Activated CD8-positive, alpha-beta memory T cell treated with anti-CD3 and anti-CD28 coated beads, Interleukin-2, amount 50 U/mL, for 1 hour (primary cell): ENCODE measurements at regions not wholly inside any gene's neighbourhood (a gene's known extent, or its start where the extent isn't known, plus 50 kb on each side); places are given as distances from the start of the nearest gene placed in this dataset.

Experiments
- DNase-seq: peaks from one replicate; pipeline ENCODE4 v3.0.0-alpha.2; 2020; ENCODE audit errors: extremely low read depth

- no peak for DNase-seq
These were observed 85.0 kb upstream of the SLC38A4 start for GRCh38 chr12:46910830-46911229.

DNA sequence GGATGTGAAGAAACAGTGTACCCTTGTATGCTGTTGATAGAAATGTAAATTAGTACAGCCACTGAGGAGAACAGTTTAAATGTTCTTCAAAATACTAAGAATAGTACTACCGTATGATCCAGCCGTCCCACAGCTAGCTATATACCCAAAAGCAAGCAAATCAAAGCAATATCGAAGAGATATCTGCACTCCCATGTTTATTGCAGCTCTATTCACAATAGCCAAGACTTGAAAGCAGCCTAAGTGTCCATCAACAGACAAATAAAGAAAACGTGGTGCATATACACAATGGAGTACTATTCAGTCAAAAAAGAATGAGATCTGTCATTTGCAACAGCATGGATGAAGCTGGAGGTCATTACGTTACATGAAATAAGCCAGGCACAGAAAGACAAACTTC lies 88.5 kb upstream of the SLC38A4 start:
- DNase-seq = no peak

DNA sequence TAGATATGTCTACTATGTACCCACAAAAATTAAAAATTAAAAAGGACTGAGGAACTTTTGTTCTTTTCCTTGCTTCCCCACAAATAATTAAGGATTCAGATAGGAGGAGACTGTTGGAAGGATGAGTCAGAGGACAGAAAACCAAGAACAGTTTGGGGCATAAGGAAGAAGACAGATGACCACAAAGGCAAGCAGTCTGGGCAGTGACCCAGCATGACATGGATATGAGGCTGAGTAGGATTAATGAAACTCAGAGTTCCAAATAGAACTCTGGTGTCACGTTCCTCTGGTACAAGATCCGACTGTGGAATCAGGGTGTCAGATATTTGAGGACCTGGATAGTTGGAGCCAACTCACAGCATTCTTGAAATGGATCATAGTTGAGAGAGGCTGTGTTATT lies 89.3 kb upstream of the SLC38A4 start:
- DNase-seq = no peak

- no peak for DNase-seq
These were observed 90.0 kb upstream of the SLC38A4 start for GRCh38 chr12:46915836-46916235.

GRCh38 chr12:46916796-46917419 lies 91.1 kb upstream of the SLC38A4 start:
- no peak for DNase-seq

DNA sequence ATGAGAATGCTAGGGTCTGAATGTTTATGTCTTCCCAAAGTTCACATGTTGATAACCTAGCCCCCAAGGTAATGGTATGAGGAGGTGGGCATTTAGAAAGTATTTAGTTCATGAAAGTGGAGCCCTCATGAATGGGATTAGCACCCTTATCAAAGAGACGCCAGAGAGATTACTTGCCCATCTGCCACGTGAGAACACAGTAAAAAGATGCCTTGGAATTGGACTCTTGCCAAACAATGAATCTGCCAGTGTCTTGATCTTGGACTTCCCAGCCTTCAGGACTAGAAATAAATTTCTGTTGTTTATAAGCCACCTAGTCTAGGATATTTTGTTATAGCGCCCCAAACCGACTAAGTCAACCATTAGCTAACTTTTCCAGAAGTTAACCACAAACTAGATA lies 92.0 kb upstream of the SLC38A4 start:
- DNase-seq = no peak

DNA sequence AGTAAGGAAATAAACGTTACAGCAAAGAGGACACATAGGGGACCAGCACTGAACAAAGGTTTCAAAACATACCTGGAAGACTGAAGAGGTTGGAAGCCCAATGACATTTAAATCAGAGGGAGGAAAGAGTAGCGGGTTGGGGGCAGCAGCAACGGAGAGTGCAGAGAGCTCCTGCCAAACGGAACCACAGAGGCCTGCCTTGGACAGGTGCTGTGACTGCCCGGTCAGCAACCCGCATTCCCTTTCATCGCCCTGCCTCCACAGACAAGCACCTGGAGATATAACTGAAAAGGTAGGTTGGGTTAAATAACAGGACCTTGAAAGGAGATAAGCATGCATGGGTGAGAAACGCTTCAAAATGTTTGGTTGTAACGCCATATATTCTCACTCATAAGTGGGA lies 92.8 kb upstream of the SLC38A4 start:
- DNase-seq = no peak

GRCh38 chr12:46919666-46920400 lies 94.0 kb upstream of the SLC38A4 start:
- DNase-seq = no peak

GRCh38 chr12:46920499-46920898 lies 94.7 kb upstream of the SLC38A4 start:
- DNase-seq = no peak

DNA sequence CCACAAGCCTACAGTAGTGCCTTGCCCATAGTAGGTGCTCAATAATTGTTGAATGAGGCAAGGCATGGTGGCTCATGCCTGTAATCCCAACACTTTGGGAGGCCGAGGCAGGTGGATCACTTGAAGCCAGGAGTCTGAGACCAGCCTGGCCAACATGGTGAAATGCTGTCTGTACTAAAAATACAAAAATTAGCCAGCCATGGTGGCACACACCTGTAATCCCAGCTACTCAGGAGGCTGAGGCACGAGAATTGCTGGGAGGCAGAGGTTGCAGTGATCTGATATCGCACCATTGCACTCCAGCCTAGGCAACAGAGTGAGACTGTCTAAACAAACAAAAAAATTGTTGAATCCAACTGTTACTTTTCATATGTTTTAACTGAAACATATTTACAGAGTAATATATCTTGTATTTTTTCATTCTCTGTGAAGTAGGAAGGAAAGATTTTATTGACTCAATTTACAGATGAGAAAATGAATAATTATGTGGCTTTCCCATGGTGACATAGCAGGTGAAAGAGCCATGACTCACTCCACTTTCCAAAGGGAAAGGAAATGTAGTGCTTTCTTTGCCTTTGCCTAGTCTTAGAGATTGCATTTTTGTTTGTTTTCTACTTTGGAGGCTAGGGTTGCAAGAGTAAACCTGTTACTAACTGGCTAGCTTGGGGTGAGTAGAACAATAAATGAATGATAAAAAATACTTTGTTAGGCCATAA lies 95.4 kb upstream of the SLC38A4 start:
- no peak for DNase-seq

GRCh38 chr12:46921764-46922133 lies 96.0 kb upstream of the SLC38A4 start:
- no peak for DNase-seq

DNA sequence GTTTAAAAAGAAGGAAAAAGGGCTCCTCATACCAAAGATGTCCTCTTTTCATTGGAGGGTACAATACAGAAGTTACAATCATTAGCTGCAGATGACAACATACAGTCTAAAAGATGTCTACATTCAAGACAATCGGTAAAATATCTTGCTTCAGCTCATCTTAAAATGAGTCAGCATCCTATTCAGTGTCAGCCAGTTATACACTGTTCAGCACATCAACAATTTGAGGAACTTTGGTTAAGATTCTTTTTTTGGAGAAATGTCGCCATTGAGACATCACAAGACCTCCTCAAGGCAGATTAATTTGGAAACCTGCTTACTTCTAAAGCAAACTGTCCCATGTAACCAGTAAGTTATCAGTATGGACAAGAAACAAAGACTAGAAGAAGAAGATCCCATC lies 100.7 kb upstream of the SLC38A4 start:
- no peak for DNase-seq

GRCh38 chr12:46930101-46930500 lies 104.3 kb upstream of the SLC38A4 start:
- no peak for DNase-seq

- DNase-seq = no peak
These were observed 108.2 kb upstream of the SLC38A4 start for GRCh38 chr12:46933947-46934346.

- DNase-seq = no peak
These were observed 108.7 kb upstream of the SLC38A4 start for GRCh38 chr12:46934374-46935111.

- DNase-seq = no peak
These were observed 109.6 kb upstream of the SLC38A4 start for GRCh38 chr12:46935271-46935847.

DNA sequence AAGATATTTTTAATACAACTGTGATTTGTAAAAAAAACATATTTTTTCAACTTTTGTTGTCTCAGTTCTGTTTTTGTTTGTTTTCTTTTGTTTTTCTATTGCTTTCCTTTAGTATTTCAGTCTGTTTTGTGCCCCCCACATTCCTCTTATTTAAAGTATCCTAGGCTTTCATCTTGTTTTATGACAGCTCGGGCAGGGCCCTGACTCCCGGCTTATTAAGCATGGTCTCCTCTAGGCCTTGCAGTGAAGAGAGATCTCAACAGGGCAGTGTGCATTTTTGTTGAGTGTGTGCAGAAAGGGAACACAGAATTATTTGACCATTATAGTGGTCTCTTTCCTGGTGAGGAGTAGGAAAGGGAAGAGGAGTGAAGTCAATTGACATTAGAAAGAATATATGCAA lies 110.2 kb upstream of the SLC38A4 start:
- DNase-seq = no peak

GRCh38 chr12:46938071-46938678 lies 112.4 kb upstream of the SLC38A4 start:
- no peak for DNase-seq

DNA sequence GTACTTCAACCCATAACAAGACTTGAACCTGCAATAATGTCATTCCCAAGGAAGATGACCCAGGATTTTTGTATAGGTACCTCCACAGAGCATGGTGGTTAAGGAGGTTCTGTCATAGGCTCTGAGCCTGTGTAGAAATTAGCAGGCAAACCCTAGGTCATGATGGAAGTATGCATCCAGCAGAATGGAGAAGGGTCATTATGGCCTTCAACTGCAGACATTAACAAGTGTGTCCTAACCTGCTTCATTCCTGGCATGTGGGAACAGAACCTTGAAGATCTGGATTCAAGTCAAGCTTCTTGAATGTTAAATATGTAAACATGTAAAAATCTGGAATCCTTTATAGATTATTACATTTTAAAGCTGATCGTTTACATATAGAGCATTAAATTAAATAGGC lies 116.2 kb upstream of the SLC38A4 start:
- DNase-seq = no peak

GRCh38 chr12:46942579-46942978 lies 116.8 kb upstream of the SLC38A4 start:
- DNase-seq = no peak

DNA sequence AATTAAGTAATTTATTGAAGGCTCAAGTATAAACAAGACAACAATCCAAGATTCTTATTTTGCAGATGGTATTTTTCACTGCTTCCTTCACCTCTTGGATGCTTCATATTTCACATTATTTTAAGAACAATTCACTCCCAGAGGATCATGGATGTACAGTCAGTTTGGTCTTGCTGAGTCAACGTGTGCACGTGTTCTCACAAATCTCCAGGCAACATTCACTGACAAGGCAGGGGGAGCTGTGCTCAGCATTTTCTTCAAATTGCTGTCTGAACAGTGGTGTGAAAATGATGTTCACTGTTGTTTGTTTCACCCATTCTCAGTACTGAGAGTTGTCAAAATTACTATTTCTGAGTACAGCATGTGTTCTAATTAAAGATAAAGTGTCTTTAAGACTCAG lies 118.3 kb upstream of the SLC38A4 start:
- DNase-seq = no peak

GRCh38 chr12:46944771-46945170 lies 119.0 kb upstream of the SLC38A4 start:
- no peak for DNase-seq
